ENCODE measurements at regions not wholly inside any gene's neighbourhood (a gene's known extent, or its start where the extent isn't known, plus 50 kb on each side); places are given as distances from the start of the nearest gene placed in this dataset.

GRCh38 chr10:69714572-69714971 lies 84.5 kb downstream of the FAM241B start:
- H3K27ac ChIP-seq: no peak overlapping the region
- no peak for TF ChIP-seq CTCF (IDR thresholded peaks at IDR 0.05)

GRCh38 chr10:69715156-69715898 lies 85.3 kb downstream of the FAM241B start:
- Histone ChIP-seq H3K4me3 (no peak overlapping the region), H3K9me3 (no peaks in the 10 kb centered on the region), H3K36me3 (no peaks in the 10 kb centered on the region), H3K27ac (no peak overlapping the region), H3K4me1 (no peaks in the 10 kb centered on the region), H3K27me3 (no peaks in the 10 kb centered on the region)
- intact Hi-C loops (cut with DNase I): no loop called here
- TF ChIP-seq CTCF (IDR thresholded peaks at IDR 0.05): no peak
- ATAC-seq (no peak), DNase-seq (no peak)

More at GRCh38 chr10:69714572-69714971, 84.5 kb downstream of the FAM241B start:
- Histone ChIP-seq H3K9me3 (no peaks in the 10 kb centered on the region), H3K36me3 (no peaks in the 10 kb centered on the region), H3K4me1 (no peaks in the 10 kb centered on the region), H3K27me3 (no peaks in the 10 kb centered on the region), H3K4me3 (no peak overlapping the region)
- DNase-seq: no peak
- intact Hi-C loops (cut with DNase I): no loop called here
- ATAC-seq: no peak

- Histone ChIP-seq H3K4me1 (no peaks in the 10 kb centered on the region), H3K27me3 (no peaks in the 10 kb centered on the region), H3K9me3 (no peaks in the 10 kb centered on the region), H3K36me3 (no peaks in the 10 kb centered on the region), H3K27ac (no peak overlapping the region), H3K4me3 (no peak overlapping the region)
- ATAC-seq: no peak
- no peak for TF ChIP-seq CTCF (IDR thresholded peaks at IDR 0.05)
- DNase-seq: peak; percentile 31
- intact Hi-C loops (cut with DNase I): no loop called here
These were observed 85.7 kb upstream of the COL13A1 start for GRCh38 chr10:69715899-69716606.

GRCh38 chr10:69716711-69717560 lies 84.8 kb upstream of the COL13A1 start:
- no peaks in the 10 kb centered on the region for H3K9me3 ChIP-seq
- no peaks in the 10 kb centered on the region for H3K36me3 ChIP-seq
- H3K27ac ChIP-seq: no peak overlapping the region
- ATAC-seq (peak; percentile 88), DNase-seq (peak; percentile 81)
- no peaks in the 10 kb centered on the region for H3K27me3 ChIP-seq
- H3K4me3 ChIP-seq: no peak overlapping the region
- H3K4me1 ChIP-seq: peaks cover 4% of the 10 kb centered on the region
- intact Hi-C loops (cut with DNase I): no loop called here
- peak; percentile 69 for TF ChIP-seq CTCF (IDR thresholded peaks at IDR 0.05)

- Histone ChIP-seq H3K4me1 (peaks cover 11% of the 10 kb centered on the region), H3K36me3 (no peaks in the 10 kb centered on the region), H3K9me3 (no peaks in the 10 kb centered on the region), H3K4me3 (no peak overlapping the region), H3K27ac (no peak overlapping the region), H3K27me3 (no peaks in the 10 kb centered on the region)
- DNase-seq: no peak
- intact Hi-C loops (cut with DNase I): no loop called here
- TF ChIP-seq CTCF (IDR thresholded peaks at IDR 0.05): no peak
- ATAC-seq: no peak
These were observed 82.8 kb upstream of the COL13A1 start for GRCh38 chr10:69718951-69719350.
